Upper lobe of left lung (tissue), 6 donors: ENCODE measurements at regions not wholly inside any gene's neighbourhood (a gene's known extent, or its start where the extent isn't known, plus 50 kb on each side); places are given as distances from the start of the nearest gene placed in this dataset.
A peak's percentile ranks its signal among the peaks of the same experiment; 100 is the strongest.

Experiments used
- ATAC-seq, 2 donors: fragments of 200-7000 bp; cut with Tn5 transposase; one replicate each; pipeline ENCODE4 v1.9.1; 2022; ENCODE audit warnings: mild to moderate bottlenecking in 2 of 2, moderate library complexity in 2 of 2; ENCODE audit not compliant: low FRiP score in 2 of 2
- DNase-seq, 2 donors: peaks; one replicate each; pipeline ENCODE4 v3.0.0-alpha.2; 2019 to 2020
- H3K27ac ChIP-seq, 4 donors: fragments of 200-600 bp; sonication (generic); one replicate each; pipeline ENCODE4 v1.5.1; 2016 to 2019
- H3K27me3 ChIP-seq, 4 donors: fragments of 200-600 bp; sonication (generic); one replicate each; pipeline ENCODE4 v1.5.1; 2017 to 2019
- H3K36me3 ChIP-seq, 4 donors: fragments of 200-600 bp; sonication (generic); one replicate each; pipeline ENCODE4 v1.5.1; 2016 to 2019
- H3K4me1 ChIP-seq, 4 donors: fragments of 200-600 bp; sonication (generic); one replicate each; pipeline ENCODE4 v1.5.1; 2018 to 2019
- H3K4me3 ChIP-seq, 4 donors: fragments of 200-600 bp; sonication (generic); one replicate each; pipeline ENCODE4 v1.5.1; 2017 to 2019; ENCODE audit warnings: mild to moderate bottlenecking in 2 of 4, moderate library complexity in 1 of 4
- H3K9me3 ChIP-seq, 4 donors: fragments of 200-600 bp; sonication (generic); one replicate each; pipeline ENCODE4 v1.5.1; 2018 to 2019
- CTCF ChIP-seq, 6 experiments: fragments of 450-650 bp in 4 of 6; fragments of 200-600 bp in 2 of 6; sonication (generic) in 2 of 6; IDR thresholded peaks; one replicate each; pipeline ENCODE4 v1.5.1; 2016 to 2019; ENCODE audit warnings: antibody characterized with exemption in 6 of 6
- EP300 ChIP-seq, 4 donors: sonication (generic); formaldehyde crosslinking; IDR thresholded peaks; one replicate each; pipeline ENCODE4 v1.5.1; 2017; ENCODE audit warnings: antibody characterized with exemption in 4 of 4, control low read depth in 2 of 4
- POLR2A ChIP-seq, 4 donors: fragments of 450-650 bp; IDR thresholded peaks; one replicate each; pipeline ENCODE4 v1.5.1; 2016 to 2017; ENCODE audit warnings: antibody characterized with exemption in 4 of 4, mild to moderate bottlenecking in 2 of 4
- POLR2AphosphoS5 ChIP-seq, 2 donors: sonication (generic); formaldehyde crosslinking; IDR thresholded peaks; one replicate each; pipeline ENCODE4 v1.5.1; 2017; ENCODE audit warnings: antibody characterized with exemption in 2 of 2
- whole genome bisulfite sequencing, 2 donors: methylation state at CpG; one replicate each; pipeline ENCODE4 v1.1.5; 2017 to 2018; 5-methylcytosine and 5-hydroxymethylcytosine counted together
- donor health status: DM: no; HTN: no; CAD: no; lungs with moderate emphysema.
- donor health status: DM: no; HTN: yes; CAD: no; lungs with severe emphysema.

GRCh38 chr2:46813020-46813415 lies 102.6 kb downstream of the MCFD2 start:
- DNase-seq (no peak), ATAC-seq (peak; percentile 2 to 67)
- H3K9me3 ChIP-seq: no peaks in the 10 kb centered on the region
- 82 to 85% methylated on average over 1 to 6 of the region's 6 CpGs for WGBS, 2 donors
- H3K36me3 ChIP-seq: no peaks in the 10 kb centered on the region
- no peaks in the 10 kb centered on the region for H3K27me3 ChIP-seq
- no peak overlapping the region for H3K4me3 ChIP-seq
- TF ChIP-seq POLR2A (IDR thresholded peaks at IDR 0.05): no peak
- no peak for TF ChIP-seq POLR2AphosphoS5 (IDR thresholded peaks at IDR 0.05)
- no peak for TF ChIP-seq CTCF (IDR thresholded peaks at IDR 0.05)
- no peak for TF ChIP-seq EP300 (IDR thresholded peaks at IDR 0.05)
- peak overlapping the region in 3 of 4 donors; percentile 50 to 86 (median 73) for H3K27ac ChIP-seq
- peaks cover 30 to 40% (median 35%) of the 10 kb centered on the region in 4 donors for H3K4me1 ChIP-seq
